ENCODE measurements at regions not wholly inside any gene's neighbourhood (a gene's known extent, or its start where the extent isn't known, plus 50 kb on each side); places are given as distances from the start of the nearest gene placed in this dataset.

- no peaks in the 10 kb centered on the region for H3K27me3 ChIP-seq (ENCODE audit: low read depth)
- no peak overlapping the region for H3K4me3 ChIP-seq
- peaks cover 3% of the 10 kb centered on the region for H3K9me3 ChIP-seq (replicated peaks)
- no peak overlapping the region for H3K27ac ChIP-seq (replicated peaks)
- intact Hi-C loops (cut with micrococcal nuclease), result no loop called here
- H3K36me3 ChIP-seq, result no peaks in the 10 kb centered on the region
- no peaks in the 10 kb centered on the region for H3K4me1 ChIP-seq
- TF ChIP-seq CTCF (IDR thresholded peaks at IDR 0.05; ENCODE audit: borderline replicate concordance), result no peak
- DNase-seq, result no peak
Measured at GRCh38 chr4:91916219-91916618, 387.5 kb upstream of the GRID2 start.

- intact Hi-C loops (cut with micrococcal nuclease), result loop anchor here (10.0 kb wide), 1 partner anchor 1230 kb away; no protein-coding TSS in a partner anchor
- Histone ChIP-seq H3K4me1 (no peaks in the 10 kb centered on the region), H3K27me3 (ENCODE audit: low read depth) (no peaks in the 10 kb centered on the region), H3K9me3 (replicated peaks) (no peaks in the 10 kb centered on the region), H3K4me3 (no peak overlapping the region), H3K36me3 (no peaks in the 10 kb centered on the region), H3K27ac (replicated peaks) (no peak overlapping the region)
- DNase-seq, result no peak
- TF ChIP-seq CTCF (IDR thresholded peaks at IDR 0.05; ENCODE audit: borderline replicate concordance), result no peak
Measured at GRCh38 chr4:91924625-91925024, 379.1 kb upstream of the GRID2 start.

GRCh38 chr4:91935217-91935616, 368.5 kb upstream of the GRID2 start:
- intact Hi-C loops (cut with micrococcal nuclease), result no loop called here
- H3K27ac ChIP-seq (replicated peaks), result no peak overlapping the region
- H3K9me3 ChIP-seq (replicated peaks), result no peaks in the 10 kb centered on the region
- no peak for DNase-seq
- H3K36me3 ChIP-seq, result no peaks in the 10 kb centered on the region
- no peaks in the 10 kb centered on the region for H3K4me1 ChIP-seq
- TF ChIP-seq CTCF (IDR thresholded peaks at IDR 0.05; ENCODE audit: borderline replicate concordance), result no peak
- H3K4me3 ChIP-seq, result no peak overlapping the region
- no peaks in the 10 kb centered on the region for H3K27me3 ChIP-seq (ENCODE audit: low read depth)

GRCh38 chr4:91936311-91936710, 367.5 kb upstream of the GRID2 start:
- Histone ChIP-seq H3K9me3 (replicated peaks) (no peaks in the 10 kb centered on the region), H3K4me3 (no peak overlapping the region), H3K4me1 (no peaks in the 10 kb centered on the region), H3K27ac (replicated peaks) (no peak overlapping the region), H3K27me3 (ENCODE audit: low read depth) (no peaks in the 10 kb centered on the region), H3K36me3 (no peaks in the 10 kb centered on the region)
- intact Hi-C loops (cut with micrococcal nuclease), result no loop called here
- no peak for DNase-seq
- no peak for TF ChIP-seq CTCF (IDR thresholded peaks at IDR 0.05; ENCODE audit: borderline replicate concordance)

- H3K4me3 ChIP-seq, result no peak overlapping the region
- peaks cover 13% of the 10 kb centered on the region for H3K9me3 ChIP-seq (replicated peaks)
- TF ChIP-seq CTCF (IDR thresholded peaks at IDR 0.05; ENCODE audit: borderline replicate concordance), result no peak
- no peaks in the 10 kb centered on the region for H3K27me3 ChIP-seq (ENCODE audit: low read depth)
- no peak overlapping the region for H3K27ac ChIP-seq (replicated peaks)
- H3K36me3 ChIP-seq, result no peaks in the 10 kb centered on the region
- intact Hi-C loops (cut with micrococcal nuclease), result no loop called here
- DNase-seq, result no peak
- no peaks in the 10 kb centered on the region for H3K4me1 ChIP-seq
Measured at GRCh38 chr4:91957963-91958362, 345.8 kb upstream of the GRID2 start.

GRCh38 chr4:91958596-91958995, 345.2 kb upstream of the GRID2 start:
- TF ChIP-seq CTCF (IDR thresholded peaks at IDR 0.05; ENCODE audit: borderline replicate concordance), result no peak
- Histone ChIP-seq H3K4me3 (no peak overlapping the region), H3K27ac (replicated peaks) (no peak overlapping the region), H3K36me3 (no peaks in the 10 kb centered on the region), H3K9me3 (replicated peaks) (peaks cover 13% of the 10 kb centered on the region), H3K4me1 (no peaks in the 10 kb centered on the region), H3K27me3 (ENCODE audit: low read depth) (no peaks in the 10 kb centered on the region)
- no peak for DNase-seq
- intact Hi-C loops (cut with micrococcal nuclease), result no loop called here

Measured in left ventricle myocardium inferior (tissue), 1 donor.